ENCODE measurements at regions not wholly inside any gene's neighbourhood (a gene's known extent, or its start where the extent isn't known, plus 50 kb on each side); places are given as distances from the start of the nearest gene placed in this dataset.

- no peak for DNase-seq (ENCODE audit: low spot score)
Measured at GRCh38 chr4:23333946-23334878, 555.6 kb downstream of the PPARGC1A start.

DNA sequence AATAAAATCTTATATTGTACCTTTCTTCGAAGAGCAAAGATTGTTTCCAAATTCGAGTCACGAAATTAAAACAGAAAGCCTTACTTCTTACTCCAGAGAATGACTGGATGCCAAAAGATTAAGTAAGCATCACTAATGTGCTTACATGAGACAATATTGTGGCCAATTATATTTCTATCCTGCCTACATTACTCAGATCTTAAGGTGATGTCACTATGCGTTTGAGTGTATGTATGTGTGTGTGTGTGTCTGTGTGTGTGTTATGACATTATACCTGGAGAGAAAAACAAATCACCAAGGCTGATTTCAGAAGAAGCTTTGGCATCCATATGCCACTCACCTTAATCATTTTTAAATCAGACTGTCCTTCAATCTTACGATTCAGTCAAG lies 556.3 kb downstream of the PPARGC1A start:
- DNase-seq (ENCODE audit: low spot score), result no peak

- no peak for DNase-seq (ENCODE audit: low spot score)
Measured at GRCh38 chr4:23332313-23332712, 557.5 kb downstream of the PPARGC1A start.

GRCh38 chr4:23327120-23327519 lies 562.7 kb downstream of the PPARGC1A start:
- no peak for DNase-seq (ENCODE audit: low spot score)

DNA sequence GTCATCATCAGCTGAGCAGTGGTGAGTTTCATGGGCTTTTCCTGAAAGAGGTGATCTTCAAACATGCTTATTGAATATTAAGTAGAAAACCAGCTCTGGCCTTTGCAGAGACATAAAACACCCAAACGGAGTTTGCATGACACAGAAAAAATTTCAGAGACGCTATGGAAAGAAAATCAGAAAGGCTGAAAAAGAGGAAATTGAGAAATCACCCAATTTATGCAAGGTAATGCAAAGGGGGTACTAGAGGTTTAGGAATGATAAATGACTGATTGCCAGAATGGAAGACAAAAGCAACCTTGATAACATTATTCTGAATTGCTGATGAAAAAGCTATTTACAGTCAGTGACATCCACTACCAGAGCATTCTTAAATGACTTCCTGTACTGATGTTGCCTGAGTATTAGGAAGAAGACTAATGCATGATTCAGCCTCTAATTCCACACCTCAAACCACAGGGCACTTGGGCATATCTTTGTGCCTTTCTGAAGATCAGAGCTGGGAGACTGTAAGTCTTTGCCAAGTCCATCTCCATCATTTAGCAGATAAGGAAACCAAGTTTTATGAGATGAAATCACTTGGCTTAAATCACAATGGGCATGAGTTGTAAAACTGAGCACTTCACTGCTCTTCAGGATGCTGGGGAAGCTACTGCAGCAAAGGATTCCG lies 565.7 kb downstream of the PPARGC1A start:
- no peak for DNase-seq (ENCODE audit: low spot score)

DNA sequence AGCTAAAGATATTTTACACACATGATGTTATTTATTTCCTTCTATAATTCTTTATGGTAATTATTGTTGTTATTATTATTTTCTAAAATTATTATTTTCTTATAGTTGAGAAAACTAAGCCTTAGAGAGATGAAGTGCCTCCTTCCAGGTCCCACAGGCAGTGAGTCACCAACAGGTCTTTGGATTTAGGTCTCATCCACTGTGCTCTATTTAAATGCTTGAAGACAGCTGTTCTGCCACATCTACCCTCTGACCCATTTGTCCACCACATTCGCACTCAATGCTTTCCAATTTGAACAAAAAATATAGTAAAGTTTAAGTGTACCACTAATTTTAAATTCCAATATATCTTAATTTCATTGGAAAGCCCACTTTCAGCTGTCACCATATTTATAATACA lies 566.4 kb downstream of the PPARGC1A start:
- DNase-seq (ENCODE audit: low spot score), result no peak

GRCh38 chr4:23322732-23323131 lies 567.1 kb downstream of the PPARGC1A start:
- no peak for DNase-seq (ENCODE audit: low spot score)

DNA sequence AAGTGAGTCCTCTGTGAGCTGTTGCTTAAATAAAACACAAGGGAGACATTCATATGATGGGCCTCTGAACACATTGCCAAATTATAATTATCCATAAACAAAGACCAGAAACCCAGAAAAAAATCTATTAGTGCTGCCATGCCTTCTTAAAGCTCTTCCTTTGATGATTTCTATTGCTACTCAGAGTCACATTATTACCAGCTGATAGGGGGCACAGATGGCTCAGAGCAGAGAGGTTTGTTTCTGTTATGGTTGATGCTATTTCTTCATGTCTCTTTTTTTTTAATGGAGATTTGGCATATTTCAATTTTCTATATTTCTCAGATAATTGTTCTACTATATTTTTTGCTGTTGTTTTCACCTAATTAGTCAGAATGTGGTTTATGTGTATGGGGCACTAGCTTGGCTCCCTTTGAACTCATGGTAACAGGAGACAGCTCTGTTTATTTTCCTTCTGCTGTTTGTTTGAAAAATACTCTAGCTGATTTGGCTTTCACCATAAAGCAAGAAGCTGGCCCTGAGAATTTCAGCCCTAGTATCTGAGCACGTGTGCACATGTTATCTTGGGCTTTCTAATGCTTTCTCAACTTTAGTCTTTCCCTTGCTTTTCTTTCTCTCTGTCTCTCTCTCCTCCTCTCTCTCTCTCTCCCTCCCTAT lies 568.8 kb downstream of the PPARGC1A start:
- no peak for DNase-seq (ENCODE audit: low spot score)

DNA sequence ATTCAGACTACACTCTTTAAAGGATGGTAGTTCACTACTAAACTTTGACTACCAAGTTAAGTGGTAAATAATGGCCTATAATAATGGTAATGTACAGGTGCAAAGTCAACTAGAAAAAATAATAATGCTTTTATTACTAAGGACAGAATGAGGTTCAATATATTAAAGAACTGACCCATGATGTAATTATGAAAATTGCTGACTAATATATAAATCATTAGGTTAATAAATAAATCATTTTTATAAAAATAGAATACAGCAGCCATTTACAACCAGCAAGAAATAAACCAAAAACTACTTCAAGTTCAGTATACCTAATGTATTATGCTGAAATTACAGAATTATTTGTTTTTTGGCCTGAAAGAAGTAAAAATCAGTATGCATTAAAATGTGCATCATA lies 577.2 kb downstream of the PPARGC1A start:
- DNase-seq (ENCODE audit: low spot score), result no peak

DNA sequence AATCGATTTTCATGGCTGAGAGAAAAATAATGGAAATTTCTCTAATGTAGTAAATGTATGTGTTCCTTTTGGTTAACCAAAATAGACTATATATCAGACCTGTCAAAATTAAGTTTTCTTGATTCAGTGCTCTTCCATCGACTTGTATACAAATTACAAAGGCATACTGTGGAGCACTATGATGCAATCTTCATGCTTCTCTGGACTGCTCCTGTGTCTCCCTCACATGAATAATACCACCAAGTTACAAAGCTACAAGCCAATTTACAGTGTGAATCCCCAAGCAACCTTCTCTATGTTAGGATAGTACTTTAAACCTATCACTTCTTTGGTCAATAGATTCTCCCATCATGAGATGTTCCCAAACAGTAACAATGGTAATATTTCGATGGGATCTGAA lies 577.9 kb downstream of the PPARGC1A start:
- no peak for DNase-seq (ENCODE audit: low spot score)

DNA sequence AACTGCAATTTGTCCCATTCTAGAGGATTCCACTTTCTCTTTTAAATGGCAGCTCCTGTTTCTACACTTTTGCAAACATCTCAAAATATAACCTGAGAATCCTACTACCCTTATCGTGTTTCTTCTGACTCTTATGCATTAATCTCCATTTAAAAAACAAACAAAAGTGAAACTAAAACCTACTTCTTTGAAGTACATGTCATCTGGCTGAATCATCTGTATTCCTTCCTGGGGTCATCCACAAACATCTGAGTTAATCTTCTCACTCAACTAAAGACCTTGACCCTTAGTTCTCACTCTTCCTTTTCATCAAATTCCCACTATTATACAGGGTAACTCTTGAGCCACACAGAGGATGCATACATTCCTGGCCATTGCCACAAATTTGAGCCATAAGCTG lies 584.8 kb downstream of the PPARGC1A start:
- DNase-seq (ENCODE audit: low spot score), result no peak

DNA sequence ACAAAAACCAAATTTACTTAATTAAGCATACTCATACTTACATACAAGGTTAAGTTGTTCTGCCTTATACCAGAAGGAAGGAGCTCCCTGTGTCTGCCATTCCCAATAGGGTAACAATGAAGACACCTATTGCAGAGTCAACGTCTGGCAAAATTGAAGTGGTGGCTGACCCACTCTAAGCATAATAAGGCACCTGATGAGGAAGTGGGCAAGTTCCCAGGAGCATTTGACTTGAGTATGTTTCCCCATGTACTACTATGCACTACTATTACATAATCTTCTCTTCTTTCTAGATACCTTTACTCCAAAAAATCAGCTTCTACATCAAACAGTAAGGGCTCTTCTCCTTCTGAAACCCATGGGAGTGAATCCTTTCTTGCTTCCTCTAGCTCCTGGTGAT lies 591.5 kb downstream of the PPARGC1A start:
- DNase-seq (ENCODE audit: low spot score), result no peak

DNA sequence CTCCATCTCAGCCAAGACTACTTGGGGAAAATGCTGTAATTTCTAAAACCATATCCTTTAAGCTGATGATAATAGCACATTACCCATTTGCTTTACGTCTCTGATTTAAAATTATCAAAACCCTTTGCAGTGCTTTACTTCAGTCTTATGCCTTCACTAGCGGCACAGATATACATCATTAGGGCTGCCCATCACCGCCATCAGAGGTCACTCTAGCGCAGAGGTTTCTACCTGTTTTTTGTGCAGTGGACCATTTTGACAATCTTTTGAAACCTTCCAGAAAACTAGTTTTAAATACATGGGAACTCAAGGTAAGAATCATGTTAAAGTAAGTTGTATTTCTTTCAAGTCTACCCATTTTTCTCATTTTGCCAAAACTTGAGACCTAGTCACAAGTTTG lies 592.5 kb downstream of the PPARGC1A start:
- no peak for DNase-seq (ENCODE audit: low spot score)

DNA sequence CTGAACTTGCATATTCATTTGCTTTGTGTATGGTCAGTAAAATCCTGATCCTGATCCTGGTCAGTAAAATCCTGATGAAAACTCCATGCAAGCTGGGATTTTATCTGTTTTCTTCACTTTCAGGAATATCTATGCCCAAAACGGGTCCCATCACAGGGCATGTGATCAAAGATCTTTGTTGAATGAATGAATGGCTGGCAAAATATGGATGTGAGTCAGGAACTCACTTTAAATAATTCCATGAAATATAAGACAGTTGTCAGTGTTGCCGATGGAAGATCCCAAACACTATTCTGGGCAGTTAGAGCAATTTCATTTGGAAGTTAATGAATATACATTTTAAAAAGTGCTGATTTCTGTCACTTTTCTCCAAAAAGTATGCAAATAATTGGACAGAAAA lies 598.4 kb downstream of the GBA3 start:
- no peak for DNase-seq (ENCODE audit: low spot score)

DNA sequence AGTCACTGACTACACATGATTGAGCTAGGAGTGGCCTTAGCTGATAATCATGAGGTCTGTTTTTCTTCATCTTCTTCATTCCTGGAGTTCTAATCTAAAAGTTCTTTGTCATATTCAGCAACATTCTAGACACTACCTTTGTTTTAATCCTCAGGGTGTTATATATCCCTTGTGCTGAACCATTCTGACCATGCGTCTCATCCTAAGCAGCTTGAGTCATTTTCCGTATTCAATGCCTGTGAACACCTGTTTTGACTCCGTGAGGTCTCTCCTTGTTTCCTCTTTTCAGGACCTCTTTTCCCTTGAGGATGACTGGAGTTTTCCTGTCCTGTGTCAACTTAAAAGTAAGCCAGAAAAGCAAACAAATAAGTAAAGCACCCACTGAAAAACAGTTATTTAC lies 597.9 kb downstream of the GBA3 start:
- DNase-seq (ENCODE audit: low spot score), result no peak

DNA sequence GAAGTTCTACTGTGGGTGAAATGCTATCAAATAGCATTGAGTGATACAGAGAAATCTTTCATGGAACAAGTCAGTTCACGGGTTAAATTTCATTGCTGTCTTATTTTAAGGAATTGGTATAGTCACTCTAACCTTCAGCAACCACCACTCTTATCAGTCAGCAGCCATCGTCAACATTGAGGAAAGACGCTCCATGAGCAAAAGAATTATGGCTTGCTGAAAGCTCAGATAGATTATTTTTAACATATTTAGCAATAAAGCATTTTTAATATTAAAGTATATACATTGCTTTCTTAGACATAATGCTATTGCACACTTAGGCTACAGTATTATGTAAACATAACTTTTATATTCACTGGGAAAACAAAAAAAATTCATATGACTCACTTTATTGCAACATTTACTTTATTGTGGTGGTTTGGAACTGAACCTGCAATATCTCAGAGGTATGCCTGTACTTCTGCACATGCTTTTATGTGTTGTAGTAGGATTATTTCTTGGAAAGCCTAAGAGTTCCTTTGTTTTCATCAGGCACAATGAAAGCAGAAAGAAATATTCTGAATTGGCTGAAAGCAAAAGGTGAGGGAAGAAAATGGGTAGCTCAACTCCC lies 586.7 kb downstream of the GBA3 start:
- no peak for DNase-seq (ENCODE audit: low spot score)

GRCh38 chr4:23278845-23279244 lies 586.1 kb downstream of the GBA3 start:
- DNase-seq (ENCODE audit: low spot score), result no peak

DNA sequence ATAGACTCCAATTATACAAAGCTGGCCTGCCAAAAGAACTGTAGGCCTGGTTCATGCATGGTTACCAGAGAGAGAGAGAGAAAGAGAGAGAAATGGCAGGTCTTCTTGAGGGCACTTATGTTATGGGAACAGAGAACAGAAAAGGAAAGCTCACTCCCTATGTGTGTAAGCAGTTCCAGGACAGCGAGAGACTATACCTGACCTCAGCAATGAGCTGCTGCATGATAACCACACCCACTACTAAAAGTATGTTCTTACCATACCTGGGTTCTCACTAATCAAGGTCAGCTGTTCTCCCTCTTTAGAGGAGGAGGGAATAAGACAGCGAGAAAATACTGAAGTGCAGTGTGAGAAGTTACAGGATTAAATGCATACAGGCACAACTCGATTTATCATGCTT lies 583.3 kb downstream of the GBA3 start:
- DNase-seq (ENCODE audit: low spot score), result no peak

GRCh38 chr4:23269566-23269965 lies 576.8 kb downstream of the GBA3 start:
- no peak for DNase-seq (ENCODE audit: low spot score)

- DNase-seq (ENCODE audit: low spot score), result no peak
Measured at GRCh38 chr4:23268072-23268771, 575.5 kb downstream of the GBA3 start.

- DNase-seq (ENCODE audit: low spot score), result no peak
Measured at GRCh38 chr4:23266401-23266800, 573.7 kb downstream of the GBA3 start.

GRCh38 chr4:23260511-23260910 lies 567.8 kb downstream of the GBA3 start:
- DNase-seq (ENCODE audit: low spot score), result no peak
